ENCODE measurements at regions not wholly inside any gene's neighbourhood (a gene's known extent, or its start where the extent isn't known, plus 50 kb on each side); places are given as distances from the start of the nearest gene placed in this dataset.

- TF ChIP-seq CTCF (IDR thresholded peaks at IDR 0.05) (no peak), POLR2A (IDR thresholded peaks at IDR 0.05) (no peak)
- 67% methylated on average over 4 of the region's 4 CpGs for WGBS (ENCODE audit: insufficient coverage, low coverage, low lambda C conversion rate, missing lambda C conversion rate)
- no peaks in the 10 kb centered on the region for H3K27me3 ChIP-seq
Observed at GRCh38 chr6:147119310-147119709, 84.9 kb upstream of the STXBP5 start.

DNA sequence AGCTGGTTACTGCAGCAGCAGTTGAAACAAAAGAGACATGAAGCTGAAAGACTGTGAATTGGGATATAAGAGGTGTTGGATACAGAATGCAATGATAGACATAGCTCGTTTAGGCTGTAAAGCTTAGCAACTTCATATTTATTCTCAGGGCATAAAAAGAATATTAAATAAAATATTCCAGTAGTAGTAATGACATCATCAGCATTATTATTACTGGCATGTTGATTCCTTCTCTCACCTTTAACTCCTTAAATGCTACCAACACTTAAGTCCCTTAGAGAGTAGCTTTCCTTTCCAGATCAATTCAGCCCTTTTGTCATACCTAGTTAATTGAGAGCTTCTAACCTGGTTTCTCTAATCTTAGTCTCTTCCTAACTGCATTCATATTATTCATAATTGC lies 81.4 kb upstream of the STXBP5 start:
- no peaks in the 10 kb centered on the region for H3K9me3 ChIP-seq
- ATAC-seq (no peak), DNase-seq (no peak)
- no peaks in the 10 kb centered on the region for H3K36me3 ChIP-seq
- 40% methylated on average over 1 of the region's 1 CpG for WGBS (ENCODE audit: insufficient coverage, low coverage, low lambda C conversion rate, missing lambda C conversion rate)
- no peak overlapping the region for H3K4me3 ChIP-seq
- no peak overlapping the region for H3K27ac ChIP-seq
- TF ChIP-seq POLR2A (IDR thresholded peaks at IDR 0.05) (no peak), CTCF (IDR thresholded peaks at IDR 0.05) (no peak)
- intact Hi-C loops (cut with DNase I) = no loop called here
- no peaks in the 10 kb centered on the region for H3K27me3 ChIP-seq
- no peaks in the 10 kb centered on the region for H3K4me1 ChIP-seq

More at GRCh38 chr6:147119310-147119709, 84.9 kb upstream of the STXBP5 start:
- Histone ChIP-seq H3K27ac (no peak overlapping the region), H3K9me3 (no peaks in the 10 kb centered on the region), H3K36me3 (no peaks in the 10 kb centered on the region), H3K4me3 (no peak overlapping the region), H3K4me1 (no peaks in the 10 kb centered on the region)
- no peak for ATAC-seq
- intact Hi-C loops (cut with DNase I) = no loop called here
- no peak for DNase-seq

GRCh38 chr6:147126618-147127022 lies 77.6 kb upstream of the STXBP5 start:
- DNase-seq (no peak), ATAC-seq (no peak)
- H3K9me3 ChIP-seq = no peaks in the 10 kb centered on the region
- no peaks in the 10 kb centered on the region for H3K36me3 ChIP-seq
- WGBS (ENCODE audit: insufficient coverage, low coverage, low lambda C conversion rate, missing lambda C conversion rate) = 75% methylated on average over 6 of the region's 6 CpGs
- intact Hi-C loops (cut with DNase I) = no loop called here
- H3K4me1 ChIP-seq = no peaks in the 10 kb centered on the region
- H3K4me3 ChIP-seq = no peak overlapping the region
- no peak overlapping the region for H3K27ac ChIP-seq
- no peak for TF ChIP-seq POLR2A (IDR thresholded peaks at IDR 0.05)
- no peak for TF ChIP-seq CTCF (IDR thresholded peaks at IDR 0.05)
- no peaks in the 10 kb centered on the region for H3K27me3 ChIP-seq

DNA sequence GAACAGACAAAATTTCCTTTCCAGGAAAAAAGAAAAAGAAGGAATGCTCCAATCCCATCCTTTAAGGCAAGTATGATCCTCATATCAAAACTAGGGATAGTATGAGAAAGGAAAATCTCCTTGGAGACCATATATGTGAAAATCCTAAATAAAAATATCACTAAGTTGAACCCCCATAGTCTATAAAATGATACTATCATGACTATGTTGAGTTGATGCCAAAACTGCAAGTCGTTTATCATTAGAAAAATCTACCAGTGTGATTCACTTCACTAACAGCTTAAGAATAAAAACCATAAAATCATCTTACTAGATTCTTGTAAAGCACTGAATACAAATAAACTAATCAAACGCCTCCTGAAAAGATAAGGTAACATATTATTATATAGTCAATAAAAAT lies 76.6 kb upstream of the STXBP5 start:
- DNase-seq = no peak
- WGBS (ENCODE audit: insufficient coverage, low coverage, low lambda C conversion rate, missing lambda C conversion rate) = 37% methylated on average over 2 of the region's 2 CpGs
- H3K27ac ChIP-seq = no peak overlapping the region
- no peaks in the 10 kb centered on the region for H3K27me3 ChIP-seq
- no peak overlapping the region for H3K4me3 ChIP-seq
- intact Hi-C loops (cut with DNase I) = no loop called here
- H3K9me3 ChIP-seq = no peaks in the 10 kb centered on the region
- TF ChIP-seq CTCF (IDR thresholded peaks at IDR 0.05) (no peak), POLR2A (IDR thresholded peaks at IDR 0.05) (no peak)
- ATAC-seq = no peak
- no peaks in the 10 kb centered on the region for H3K4me1 ChIP-seq
- no peaks in the 10 kb centered on the region for H3K36me3 ChIP-seq

- 100% methylated on average over 2 of the region's 2 CpGs for WGBS (ENCODE audit: insufficient coverage, low coverage, low lambda C conversion rate, missing lambda C conversion rate)
- Histone ChIP-seq H3K9me3 (no peaks in the 10 kb centered on the region), H3K4me1 (no peaks in the 10 kb centered on the region), H3K27ac (no peak overlapping the region), H3K36me3 (no peaks in the 10 kb centered on the region), H3K27me3 (no peaks in the 10 kb centered on the region), H3K4me3 (no peak overlapping the region)
- TF ChIP-seq CTCF (IDR thresholded peaks at IDR 0.05) (no peak), POLR2A (IDR thresholded peaks at IDR 0.05) (no peak)
- intact Hi-C loops (cut with DNase I) = no loop called here
- DNase-seq (no peak), ATAC-seq (no peak)
Observed at GRCh38 chr6:147128056-147128455, 76.2 kb upstream of the STXBP5 start.
